KMS-11 (cell line): ENCODE measurements at regions not wholly inside any gene's neighbourhood (a gene's known extent, or its start where the extent isn't known, plus 50 kb on each side); places are given as distances from the start of the nearest gene placed in this dataset.

Experiments
- H2AFZ ChIP-seq: fragments of 200-600 bp; sonication (generic); 2 replicates; pipeline ENCODE4 v1.6.1; 2016; ENCODE audit warnings: antibody characterized with exemption, mixed run types, low read depth
- H3K27ac ChIP-seq: fragments of 200-600 bp; sonication (generic); 2 replicates; pipeline ENCODE4 v1.6.1; 2016; ENCODE audit warnings: mild to moderate bottlenecking, mixed run types
- H3K27me3 ChIP-seq: fragments of 200-600 bp; sonication (generic); 2 replicates; pipeline ENCODE4 v1.6.1; 2017; ENCODE audit warnings: mild to moderate bottlenecking, low read depth, mixed run types, moderate library complexity; ENCODE audit not compliant: insufficient read depth
- H3K36me3 ChIP-seq: fragments of 200-600 bp; sonication (generic); 2 replicates; pipeline ENCODE4 v1.6.1; 2017; ENCODE audit warnings: mild to moderate bottlenecking, mixed run types; ENCODE audit not compliant: insufficient read depth
- H3K4me1 ChIP-seq: fragments of 200-600 bp; sonication (generic); 2 replicates; pipeline ENCODE4 v1.6.1; 2016; ENCODE audit warnings: mild to moderate bottlenecking, low read depth, mixed run types; ENCODE audit not compliant: poor library complexity, severe bottlenecking
- H3K4me2 ChIP-seq: fragments of 200-600 bp; sonication (generic); 2 replicates; pipeline ENCODE4 v1.7.0; 2016; ENCODE audit warnings: mild to moderate bottlenecking, mixed run types
- H3K4me3 ChIP-seq: fragments of 200-600 bp; sonication (generic); IDR thresholded peaks from 2 replicates; pipeline ENCODE4 v1.6.1; 2017; ENCODE audit warnings: low read depth, low read length, mixed read lengths; ENCODE audit not compliant: insufficient read depth
- H3K79me2 ChIP-seq: fragments of 200-600 bp; sonication (generic); 2 replicates; pipeline ENCODE4 v1.6.1; 2016; ENCODE audit warnings: low read depth, mixed run types; ENCODE audit not compliant: insufficient read depth
- H3K9ac ChIP-seq: fragments of 200-600 bp; sonication (generic); 2 replicates; pipeline ENCODE4 v1.6.1; 2016; ENCODE audit warnings: mild to moderate bottlenecking, mixed run types
- H4K20me1 ChIP-seq: fragments of 200-600 bp; sonication (generic); 2 replicates; pipeline ENCODE4 v1.6.1; 2016; ENCODE audit warnings: mild to moderate bottlenecking, mixed run types; ENCODE audit not compliant: insufficient read depth
- TF ChIP-seq, protein P1 (sequence below): fragments of 200-600 bp; sonication (generic); conservative IDR thresholded peaks from 2 replicates; pipeline ENCODE4 v1.6.1; 2017; ENCODE audit warnings: low read depth, mild to moderate bottlenecking, antibody characterized with exemption, low read length, moderate library complexity, mixed read lengths

GRCh38 chr1:78722105-78722504 lies 72.5 kb downstream of the IFI44 start:
- Histone ChIP-seq H3K36me3 (no peaks in the 10 kb centered on the region), H3K4me2 (no peak overlapping the region), H4K20me1 (no peaks in the 10 kb centered on the region), H2AFZ (no peak overlapping the region), H3K9ac (no peak overlapping the region), H3K27ac (no peak overlapping the region), H3K79me2 (no peaks in the 10 kb centered on the region), H3K4me3 (no peak overlapping the region), H3K27me3 (no peaks in the 10 kb centered on the region), H3K4me1 (no peaks in the 10 kb centered on the region)
- TF ChIP-seq, protein P1, sequence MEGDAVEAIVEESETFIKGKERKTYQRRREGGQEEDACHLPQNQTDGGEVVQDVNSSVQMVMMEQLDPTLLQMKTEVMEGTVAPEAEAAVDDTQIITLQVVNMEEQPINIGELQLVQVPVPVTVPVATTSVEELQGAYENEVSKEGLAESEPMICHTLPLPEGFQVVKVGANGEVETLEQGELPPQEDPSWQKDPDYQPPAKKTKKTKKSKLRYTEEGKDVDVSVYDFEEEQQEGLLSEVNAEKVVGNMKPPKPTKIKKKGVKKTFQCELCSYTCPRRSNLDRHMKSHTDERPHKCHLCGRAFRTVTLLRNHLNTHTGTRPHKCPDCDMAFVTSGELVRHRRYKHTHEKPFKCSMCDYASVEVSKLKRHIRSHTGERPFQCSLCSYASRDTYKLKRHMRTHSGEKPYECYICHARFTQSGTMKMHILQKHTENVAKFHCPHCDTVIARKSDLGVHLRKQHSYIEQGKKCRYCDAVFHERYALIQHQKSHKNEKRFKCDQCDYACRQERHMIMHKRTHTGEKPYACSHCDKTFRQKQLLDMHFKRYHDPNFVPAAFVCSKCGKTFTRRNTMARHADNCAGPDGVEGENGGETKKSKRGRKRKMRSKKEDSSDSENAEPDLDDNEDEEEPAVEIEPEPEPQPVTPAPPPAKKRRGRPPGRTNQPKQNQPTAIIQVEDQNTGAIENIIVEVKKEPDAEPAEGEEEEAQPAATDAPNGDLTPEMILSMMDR = no peak

- Histone ChIP-seq H3K27me3 (no peaks in the 10 kb centered on the region), H3K9ac (no peak overlapping the region), H3K27ac (no peak overlapping the region), H3K4me2 (no peak overlapping the region), H3K4me1 (no peaks in the 10 kb centered on the region), H3K4me3 (no peak overlapping the region), H3K36me3 (no peaks in the 10 kb centered on the region), H2AFZ (no peak overlapping the region), H3K79me2 (no peaks in the 10 kb centered on the region), H4K20me1 (no peaks in the 10 kb centered on the region)
- TF ChIP-seq, protein P1 = no peak
These were observed 72.9 kb downstream of the IFI44 start for GRCh38 chr1:78722521-78722920.

- Histone ChIP-seq H3K4me3 (no peak overlapping the region), H3K9ac (no peak overlapping the region), H2AFZ (no peak overlapping the region), H3K27ac (no peak overlapping the region), H3K27me3 (no peaks in the 10 kb centered on the region), H3K36me3 (no peaks in the 10 kb centered on the region), H4K20me1 (no peaks in the 10 kb centered on the region), H3K4me2 (no peak overlapping the region), H3K79me2 (no peaks in the 10 kb centered on the region), H3K4me1 (no peaks in the 10 kb centered on the region)
- TF ChIP-seq, protein P1 = no peak
These were observed 73.3 kb downstream of the IFI44 start for GRCh38 chr1:78722947-78723346.

GRCh38 chr1:78726686-78727085 lies 77.1 kb downstream of the IFI44 start:
- no peak overlapping the region for H3K4me3 ChIP-seq
- no peak overlapping the region for H3K27ac ChIP-seq
- H3K9ac ChIP-seq = no peak overlapping the region
- TF ChIP-seq, protein P1 = no peak
- no peak overlapping the region for H3K4me2 ChIP-seq
- no peaks in the 10 kb centered on the region for H3K36me3 ChIP-seq
- no peaks in the 10 kb centered on the region for H3K27me3 ChIP-seq
- no peaks in the 10 kb centered on the region for H3K4me1 ChIP-seq
- no peaks in the 10 kb centered on the region for H4K20me1 ChIP-seq
- no peaks in the 10 kb centered on the region for H3K79me2 ChIP-seq
- no peak overlapping the region for H2AFZ ChIP-seq
